Ovary (tissue), 3 donors: ENCODE measurements at regions not wholly inside any gene's neighbourhood (a gene's known extent, or its start where the extent isn't known, plus 50 kb on each side); places are given as distances from the start of the nearest gene placed in this dataset.

Source experiments
- EP300 ChIP-seq: sonication (generic); formaldehyde crosslinking; IDR thresholded peaks from one replicate; pipeline ENCODE4 v1.6.1; 2017; ENCODE audit warnings: antibody characterized with exemption
- POLR2A ChIP-seq: fragments of 450-650 bp; IDR thresholded peaks from one replicate; pipeline ENCODE4 v1.6.1; 2017; ENCODE audit warnings: antibody characterized with exemption, mild to moderate bottlenecking, moderate library complexity
- TF ChIP-seq, protein P1 (sequence below), 3 donors: fragments of 450-650 bp in 2 of 3; fragments of 200-600 bp in 1 of 3; IDR thresholded peaks; one replicate each; pipeline versions ENCODE4 v1.5.1 to v1.8.0; 2016 to 2022; ENCODE audit warnings: antibody characterized with exemption in 3 of 3, mild to moderate bottlenecking in 1 of 3
- donor health status: DM: no; HTN: no; CAD: no.

DNA sequence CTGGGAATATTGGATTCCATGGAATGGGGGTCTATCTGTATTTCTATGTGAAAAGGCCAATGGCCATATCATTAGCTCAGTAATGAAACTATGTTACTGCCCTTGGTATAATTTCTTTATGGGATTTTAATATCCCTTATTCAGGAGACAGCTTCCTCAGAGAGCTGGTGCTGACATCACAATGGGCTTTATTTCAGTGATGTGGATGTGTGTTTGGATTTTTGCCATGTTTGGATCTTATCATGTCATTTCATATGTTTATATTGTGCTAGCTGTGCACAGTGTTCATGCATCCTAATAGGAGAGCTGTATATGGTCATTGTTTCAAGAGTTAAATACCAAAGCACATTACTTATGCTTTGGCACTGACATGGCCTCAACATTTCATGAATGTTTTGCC lies 806.1 kb upstream of the MAP3K7 start:
- TF ChIP-seq, protein P1, sequence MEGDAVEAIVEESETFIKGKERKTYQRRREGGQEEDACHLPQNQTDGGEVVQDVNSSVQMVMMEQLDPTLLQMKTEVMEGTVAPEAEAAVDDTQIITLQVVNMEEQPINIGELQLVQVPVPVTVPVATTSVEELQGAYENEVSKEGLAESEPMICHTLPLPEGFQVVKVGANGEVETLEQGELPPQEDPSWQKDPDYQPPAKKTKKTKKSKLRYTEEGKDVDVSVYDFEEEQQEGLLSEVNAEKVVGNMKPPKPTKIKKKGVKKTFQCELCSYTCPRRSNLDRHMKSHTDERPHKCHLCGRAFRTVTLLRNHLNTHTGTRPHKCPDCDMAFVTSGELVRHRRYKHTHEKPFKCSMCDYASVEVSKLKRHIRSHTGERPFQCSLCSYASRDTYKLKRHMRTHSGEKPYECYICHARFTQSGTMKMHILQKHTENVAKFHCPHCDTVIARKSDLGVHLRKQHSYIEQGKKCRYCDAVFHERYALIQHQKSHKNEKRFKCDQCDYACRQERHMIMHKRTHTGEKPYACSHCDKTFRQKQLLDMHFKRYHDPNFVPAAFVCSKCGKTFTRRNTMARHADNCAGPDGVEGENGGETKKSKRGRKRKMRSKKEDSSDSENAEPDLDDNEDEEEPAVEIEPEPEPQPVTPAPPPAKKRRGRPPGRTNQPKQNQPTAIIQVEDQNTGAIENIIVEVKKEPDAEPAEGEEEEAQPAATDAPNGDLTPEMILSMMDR (IDR thresholded peaks at IDR 0.05): no peak
- TF ChIP-seq POLR2A (no peak), EP300 (no peak)
